ENCODE measurements at regions not wholly inside any gene's neighbourhood (a gene's known extent, or its start where the extent isn't known, plus 50 kb on each side); places are given as distances from the start of the nearest gene placed in this dataset.

GRCh38 chr15:62500325-62500724, 335.2 kb upstream of the C2CD4B start:
- no peaks in the 10 kb centered on the region for H3K9me3 Mint-ChIP-seq
- ATAC-seq (no peak), DNase-seq (no peak)
- H3K4me3 Mint-ChIP-seq: no peak overlapping the region
- intact Hi-C loops (cut with micrococcal nuclease): no loop called here
- no peaks in the 10 kb centered on the region for H3K36me3 Mint-ChIP-seq
- Histone ChIP-seq H3K27me3 (ENCODE audit: control insufficient read depth in 2 of 2, insufficient read depth in 2 of 2, low read length in 2 of 2) (no peaks in the 10 kb centered on the region), H3K36me3 (ENCODE audit: control insufficient read depth in 2 of 3, insufficient read depth in 3 of 3, low read length in 3 of 3) (no peaks in the 10 kb centered on the region), H3K4me1 (ENCODE audit: control insufficient read depth in 2 of 2, insufficient read depth in 2 of 2, low read length in 2 of 2) (no peaks in the 10 kb centered on the region), H3K4me3 (ENCODE audit: low read length) (no peak overlapping the region), H3K9me3 (ENCODE audit: control insufficient read depth in 2 of 3, low read length in 3 of 3) (no peaks in the 10 kb centered on the region), H3K27ac (ENCODE audit: low read depth, low read length) (no peak overlapping the region)
- no peak overlapping the region for H3K27ac Mint-ChIP-seq
- peaks cover 0 to 6% (median 2%) of the 10 kb centered on the region in 5 donors for H3K27me3 Mint-ChIP-seq
- no peaks in the 10 kb centered on the region for H3K4me1 Mint-ChIP-seq
- ChIA-PET CTCF (no interaction called here), POLR2A (no interaction called here)

- Mint-ChIP-seq H3K27me3 (peaks cover 0 to 6% (median 4%) of the 10 kb centered on the region in 5 donors), H3K9me3 (no peaks in the 10 kb centered on the region), H3K27ac (no peak overlapping the region), H3K4me1 (no peaks in the 10 kb centered on the region), H3K36me3 (no peaks in the 10 kb centered on the region), H3K4me3 (no peak overlapping the region)
- ChIA-PET POLR2A (no interaction called here), CTCF (no interaction called here)
- no peaks in the 10 kb centered on the region for H3K27me3 ChIP-seq (ENCODE audit: control insufficient read depth in 2 of 2, insufficient read depth in 2 of 2, low read length in 2 of 2)
- H3K27ac ChIP-seq (ENCODE audit: low read depth, low read length): no peak overlapping the region
- H3K4me1 ChIP-seq (ENCODE audit: control insufficient read depth in 2 of 2, insufficient read depth in 2 of 2, low read length in 2 of 2): no peaks in the 10 kb centered on the region
- no peaks in the 10 kb centered on the region for H3K36me3 ChIP-seq (ENCODE audit: control insufficient read depth in 2 of 3, insufficient read depth in 3 of 3, low read length in 3 of 3)
- DNase-seq (no peak), ATAC-seq (no peak)
- H3K9me3 ChIP-seq (ENCODE audit: control insufficient read depth in 2 of 3, low read length in 3 of 3): no peaks in the 10 kb centered on the region
- intact Hi-C loops (cut with micrococcal nuclease): no loop called here
- no peak overlapping the region for H3K4me3 ChIP-seq (ENCODE audit: low read length)
Observed at GRCh38 chr15:62502451-62502850, 337.4 kb upstream of the C2CD4B start.

GRCh38 chr15:62503451-62503850, 338.4 kb upstream of the C2CD4B start:
- POLR2A ChIA-PET: no interaction called here

GRCh38 chr15:62505762-62506161, 340.7 kb upstream of the C2CD4B start:
- Mint-ChIP-seq H3K27me3 (peaks cover 3 to 24% (median 10%) of the 10 kb centered on the region in 5 donors), H3K4me3 (no peak overlapping the region), H3K27ac (no peak overlapping the region), H3K4me1 (no peaks in the 10 kb centered on the region), H3K9me3 (no peaks in the 10 kb centered on the region), H3K36me3 (no peaks in the 10 kb centered on the region)
- no peak overlapping the region for H3K27ac ChIP-seq (ENCODE audit: low read depth, low read length)
- intact Hi-C loops (cut with micrococcal nuclease): no loop called here
- DNase-seq (no peak), ATAC-seq (no peak)
- CTCF ChIA-PET: no interaction called here
- no peaks in the 10 kb centered on the region for H3K36me3 ChIP-seq (ENCODE audit: control insufficient read depth in 2 of 3, insufficient read depth in 3 of 3, low read length in 3 of 3)
- H3K9me3 ChIP-seq (ENCODE audit: control insufficient read depth in 2 of 3, low read length in 3 of 3): no peaks in the 10 kb centered on the region
- H3K4me3 ChIP-seq (ENCODE audit: low read length): no peak overlapping the region
- POLR2A ChIA-PET: no interaction called here
- no peaks in the 10 kb centered on the region for H3K27me3 ChIP-seq (ENCODE audit: control insufficient read depth in 2 of 2, insufficient read depth in 2 of 2, low read length in 2 of 2)
- H3K4me1 ChIP-seq (ENCODE audit: control insufficient read depth in 2 of 2, insufficient read depth in 2 of 2, low read length in 2 of 2): no peaks in the 10 kb centered on the region

More at GRCh38 chr15:62503451-62503850, 338.4 kb upstream of the C2CD4B start:
- Histone ChIP-seq H3K4me1 (ENCODE audit: control insufficient read depth in 2 of 2, insufficient read depth in 2 of 2, low read length in 2 of 2) (no peaks in the 10 kb centered on the region), H3K9me3 (ENCODE audit: control insufficient read depth in 2 of 3, low read length in 3 of 3) (no peaks in the 10 kb centered on the region), H3K36me3 (ENCODE audit: control insufficient read depth in 2 of 3, insufficient read depth in 3 of 3, low read length in 3 of 3) (no peaks in the 10 kb centered on the region), H3K4me3 (ENCODE audit: low read length) (no peak overlapping the region), H3K27ac (ENCODE audit: low read depth, low read length) (no peak overlapping the region), H3K27me3 (ENCODE audit: control insufficient read depth in 2 of 2, insufficient read depth in 2 of 2, low read length in 2 of 2) (no peaks in the 10 kb centered on the region)
- Mint-ChIP-seq H3K4me1 (no peaks in the 10 kb centered on the region), H3K4me3 (no peak overlapping the region), H3K27me3 (peaks cover 0 to 6% (median 4%) of the 10 kb centered on the region in 5 donors), H3K9me3 (no peaks in the 10 kb centered on the region), H3K27ac (no peak overlapping the region), H3K36me3 (no peaks in the 10 kb centered on the region)
- intact Hi-C loops (cut with micrococcal nuclease): no loop called here
- CTCF ChIA-PET: no interaction called here
- no peak for DNase-seq
- ATAC-seq: no peak

GRCh38 chr15:62506217-62506805, 341.2 kb upstream of the C2CD4B start:
- CTCF ChIA-PET: no interaction called here
- no peak overlapping the region for H3K4me3 ChIP-seq (ENCODE audit: low read length)
- H3K9me3 ChIP-seq (ENCODE audit: control insufficient read depth in 2 of 3, low read length in 3 of 3): no peaks in the 10 kb centered on the region
- no peaks in the 10 kb centered on the region for H3K4me1 Mint-ChIP-seq
- H3K27ac Mint-ChIP-seq: no peak overlapping the region
- no peak overlapping the region for H3K27ac ChIP-seq (ENCODE audit: low read depth, low read length)
- POLR2A ChIA-PET: no interaction called here
- H3K4me1 ChIP-seq (ENCODE audit: control insufficient read depth in 2 of 2, insufficient read depth in 2 of 2, low read length in 2 of 2): no peaks in the 10 kb centered on the region
- intact Hi-C loops (cut with micrococcal nuclease): no loop called here
- H3K27me3 ChIP-seq (ENCODE audit: control insufficient read depth in 2 of 2, insufficient read depth in 2 of 2, low read length in 2 of 2): no peaks in the 10 kb centered on the region
- H3K27me3 Mint-ChIP-seq: peaks cover 3 to 29% (median 10%) of the 10 kb centered on the region in 5 donors
- no peak for DNase-seq
- no peak overlapping the region for H3K4me3 Mint-ChIP-seq
- H3K36me3 Mint-ChIP-seq: no peaks in the 10 kb centered on the region
- ATAC-seq: no peak
- H3K9me3 Mint-ChIP-seq: no peaks in the 10 kb centered on the region
- no peaks in the 10 kb centered on the region for H3K36me3 ChIP-seq (ENCODE audit: control insufficient read depth in 2 of 3, insufficient read depth in 3 of 3, low read length in 3 of 3)

GRCh38 chr15:62509395-62509958, 344.4 kb upstream of the C2CD4B start:
- no peak for ATAC-seq

GRCh38 chr15:62510791-62511190, 345.7 kb upstream of the C2CD4B start:
- peaks cover 0 to 1% (median 0%) of the 10 kb centered on the region in 11 donors for H3K9me3 Mint-ChIP-seq
- Histone ChIP-seq H3K36me3 (ENCODE audit: control insufficient read depth in 2 of 3, insufficient read depth in 3 of 3, low read length in 3 of 3) (no peaks in the 10 kb centered on the region), H3K9me3 (ENCODE audit: control insufficient read depth in 2 of 3, low read length in 3 of 3) (no peaks in the 10 kb centered on the region), H3K27ac (ENCODE audit: low read depth, low read length) (no peak overlapping the region), H3K27me3 (ENCODE audit: control insufficient read depth in 2 of 2, insufficient read depth in 2 of 2, low read length in 2 of 2) (no peaks in the 10 kb centered on the region), H3K4me1 (ENCODE audit: control insufficient read depth in 2 of 2, insufficient read depth in 2 of 2, low read length in 2 of 2) (no peaks in the 10 kb centered on the region), H3K4me3 (ENCODE audit: low read length) (no peak overlapping the region)
- peaks cover 20 to 42% (median 36%) of the 10 kb centered on the region in 5 donors for H3K27me3 Mint-ChIP-seq
- H3K27ac Mint-ChIP-seq: no peak overlapping the region
- no peak overlapping the region for H3K4me3 Mint-ChIP-seq
- intact Hi-C loops (cut with micrococcal nuclease): no loop called here
- CTCF ChIA-PET: interaction anchor here (0.9 kb wide), 1 partner anchor 232 kb away, joined by 5 read pairs; no protein-coding TSS in a partner anchor
- POLR2A ChIA-PET: no interaction called here
- no peaks in the 10 kb centered on the region for H3K4me1 Mint-ChIP-seq
- ATAC-seq (no peak), DNase-seq (no peak)
- no peaks in the 10 kb centered on the region for H3K36me3 Mint-ChIP-seq

More at GRCh38 chr15:62509395-62509958, 344.4 kb upstream of the C2CD4B start:
- Histone ChIP-seq H3K36me3 (ENCODE audit: control insufficient read depth in 2 of 3, insufficient read depth in 3 of 3, low read length in 3 of 3) (no peaks in the 10 kb centered on the region), H3K9me3 (ENCODE audit: control insufficient read depth in 2 of 3, low read length in 3 of 3) (no peaks in the 10 kb centered on the region), H3K4me3 (ENCODE audit: low read length) (no peak overlapping the region), H3K27ac (ENCODE audit: low read depth, low read length) (no peak overlapping the region), H3K4me1 (ENCODE audit: control insufficient read depth in 2 of 2, insufficient read depth in 2 of 2, low read length in 2 of 2) (no peaks in the 10 kb centered on the region), H3K27me3 (ENCODE audit: control insufficient read depth in 2 of 2, insufficient read depth in 2 of 2, low read length in 2 of 2) (no peaks in the 10 kb centered on the region)
- intact Hi-C loops (cut with micrococcal nuclease): no loop called here
- no peak overlapping the region for H3K4me3 Mint-ChIP-seq
- peaks cover 17 to 37% (median 29%) of the 10 kb centered on the region in 5 donors for H3K27me3 Mint-ChIP-seq
- no peaks in the 10 kb centered on the region for H3K4me1 Mint-ChIP-seq
- no peaks in the 10 kb centered on the region for H3K36me3 Mint-ChIP-seq
- H3K27ac Mint-ChIP-seq: no peak overlapping the region
- ChIA-PET POLR2A (no interaction called here), CTCF (no interaction called here)
- no peak for DNase-seq
- H3K9me3 Mint-ChIP-seq: no peaks in the 10 kb centered on the region

Data from naive thymus-derived CD4-positive, alpha-beta T cell (primary cell).